Fibroblast of lung (primary cell): ENCODE measurements at regions not wholly inside any gene's neighbourhood (a gene's known extent, or its start where the extent isn't known, plus 50 kb on each side); places are given as distances from the start of the nearest gene placed in this dataset.

Experiments used
- CTCF ChIP-seq, 2 donors: IDR thresholded peaks in 1 of 2; conservative IDR thresholded peaks in 1 of 2; 1 replicate in 1 of 2; 2 replicates in 1 of 2; pipeline ENCODE4 v1.5.1; 2011 to 2012; ENCODE audit warnings: low read length in 2 of 2, control low read depth in 1 of 2, inconsistent platforms in 1 of 2, low read depth in 1 of 2, mild to moderate bottlenecking in 1 of 2
- EZH2 ChIP-seq: IDR thresholded peaks from 2 replicates; pipeline ENCODE4 v1.5.1; 2012; ENCODE audit warnings: low read length, control low read depth, mild to moderate bottlenecking; ENCODE audit errors: missing control alignments

GRCh38 chr6:113556775-113557174 lies 300.4 kb upstream of the MARCKS start:
- TF ChIP-seq CTCF (conservative IDR thresholded peaks at IDR 0.05 in 1 of 2, IDR thresholded peaks at IDR 0.05 in 1 of 2; ENCODE audit: low read depth in 1 of 2, low read length in 2 of 2) (no peak), EZH2 (no peak)
